NOMO-1 treated with DMSO at 0.1 percent for 48 hours (cell line): ENCODE measurements at regions not wholly inside any gene's neighbourhood (a gene's known extent, or its start where the extent isn't known, plus 50 kb on each side); places are given as distances from the start of the nearest gene placed in this dataset.
"Not testable (repeated sequence)": the region's sequence is repeated elsewhere in the genome, so short reads cannot be mapped to it uniquely, and the experiment has no call there.

Experiments used
- DNase-seq: peaks from one replicate; lab custom pipeline; 2025; ENCODE audit not compliant: unreplicated experiment; lab: John Stamatoyannopoulos, UW

- DNase-seq = no peak
These were observed 697.1 kb upstream of the FAT3 start for GRCh38 chr11:91527380-91528030.

GRCh38 chr11:91513734-91514133, 710.9 kb upstream of the FAT3 start:
- no peak for DNase-seq

DNA sequence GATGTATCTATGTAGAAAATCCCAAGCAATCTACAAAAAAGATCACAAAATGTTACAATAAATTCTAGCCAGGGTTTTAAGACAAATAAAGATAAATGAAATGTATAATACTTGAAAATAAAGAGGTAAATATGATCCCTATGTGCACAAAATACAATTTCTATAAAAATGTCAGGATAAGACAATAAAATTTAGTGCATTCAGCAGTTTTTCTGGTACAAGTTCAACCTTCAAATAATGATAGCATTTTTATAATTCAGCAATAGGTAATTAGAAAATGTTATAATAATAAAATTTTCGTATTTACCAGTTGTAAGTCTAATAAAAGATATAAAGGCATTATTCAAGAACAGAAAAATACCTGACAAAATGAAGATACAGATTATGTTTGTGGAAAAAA, 726.8 kb upstream of the FAT3 start:
- no peak for DNase-seq

DNA sequence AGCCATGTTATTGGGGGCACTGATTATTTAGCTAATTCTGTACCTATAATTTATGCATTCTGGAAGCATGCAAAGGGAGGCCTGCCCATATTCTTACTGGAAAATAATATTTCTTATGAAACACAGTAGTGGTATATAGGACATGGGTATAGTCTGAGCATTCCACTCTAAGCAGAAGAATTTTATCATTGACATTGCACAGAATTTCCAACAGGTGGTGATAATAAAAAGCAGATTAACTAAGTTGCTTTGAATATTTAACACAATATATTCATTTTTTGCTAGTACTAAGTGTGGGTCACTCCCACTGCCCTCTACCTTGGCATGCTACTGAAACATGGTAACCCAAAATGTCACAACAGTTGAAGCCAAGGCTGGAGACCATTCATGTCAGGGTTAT, 728.8 kb upstream of the FAT3 start:
- no peak for DNase-seq

- no peak for DNase-seq
These were observed 734.6 kb upstream of the FAT3 start for GRCh38 chr11:91489989-91490388.

DNA sequence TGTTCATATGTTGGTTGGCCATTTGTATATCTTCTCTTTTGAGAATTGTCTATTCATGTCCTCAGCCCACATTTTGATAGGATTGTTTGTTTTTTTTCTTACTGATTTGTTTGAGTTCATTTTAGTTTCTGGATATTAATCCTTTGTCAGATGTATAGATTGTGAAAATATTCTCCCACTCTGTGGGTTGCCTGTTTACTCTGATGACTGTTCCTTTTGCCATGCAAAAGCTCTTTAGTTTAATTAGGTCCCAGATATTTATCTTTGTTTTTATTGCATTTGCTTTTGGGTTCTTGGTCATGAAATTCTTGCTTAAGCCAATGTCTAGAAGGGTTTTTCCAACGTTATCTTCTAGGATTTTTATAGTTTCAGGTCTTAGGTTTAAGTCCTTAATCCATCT, 740.7 kb upstream of the FAT3 start:
- DNase-seq = not testable (repeated sequence)

DNA sequence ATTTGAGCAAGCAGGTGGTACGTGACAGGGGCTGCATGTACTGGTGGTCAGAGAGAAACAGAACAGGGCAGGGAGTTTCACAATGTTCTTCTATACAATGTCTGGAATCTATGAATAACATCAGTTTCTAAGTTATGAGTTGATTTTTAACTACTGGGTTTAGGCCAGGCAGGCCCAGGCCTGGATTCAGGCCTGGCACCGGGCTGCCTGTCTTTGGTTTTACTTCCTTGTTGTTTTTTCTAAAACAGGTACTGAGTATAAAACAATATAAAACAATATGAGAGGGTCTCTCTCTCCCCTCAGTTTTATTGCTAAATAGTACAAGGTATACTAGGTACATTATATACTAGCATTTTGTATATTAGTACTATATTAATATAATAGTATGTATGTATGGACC, 742.7 kb upstream of the FAT3 start:
- not testable (repeated sequence) for DNase-seq

- DNase-seq = no peak
These were observed 754.0 kb upstream of the FAT3 start for GRCh38 chr11:91470656-91471055.

- DNase-seq = no peak
These were observed 764.8 kb upstream of the FAT3 start for GRCh38 chr11:91459840-91460239.

DNA sequence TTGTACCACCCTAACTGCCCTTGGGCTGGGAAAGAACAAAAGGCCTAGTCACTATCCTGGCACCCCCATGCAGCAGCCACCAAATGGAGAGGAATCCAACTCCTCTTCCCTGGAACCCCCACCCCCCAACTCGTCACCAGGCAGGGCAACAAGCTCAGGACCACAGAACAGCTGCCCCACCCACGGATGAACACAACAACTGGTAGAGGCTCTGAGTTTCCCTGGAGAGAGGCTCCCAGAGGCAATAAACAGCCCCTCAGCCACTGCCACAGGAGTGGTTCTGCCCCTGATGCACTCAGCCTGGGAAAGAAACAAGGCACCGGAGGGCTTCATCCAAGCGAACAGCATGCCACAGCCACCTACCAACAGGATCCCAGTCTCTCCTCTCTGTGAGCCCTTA, 778.4 kb upstream of the FAT3 start:
- no peak for DNase-seq

DNA sequence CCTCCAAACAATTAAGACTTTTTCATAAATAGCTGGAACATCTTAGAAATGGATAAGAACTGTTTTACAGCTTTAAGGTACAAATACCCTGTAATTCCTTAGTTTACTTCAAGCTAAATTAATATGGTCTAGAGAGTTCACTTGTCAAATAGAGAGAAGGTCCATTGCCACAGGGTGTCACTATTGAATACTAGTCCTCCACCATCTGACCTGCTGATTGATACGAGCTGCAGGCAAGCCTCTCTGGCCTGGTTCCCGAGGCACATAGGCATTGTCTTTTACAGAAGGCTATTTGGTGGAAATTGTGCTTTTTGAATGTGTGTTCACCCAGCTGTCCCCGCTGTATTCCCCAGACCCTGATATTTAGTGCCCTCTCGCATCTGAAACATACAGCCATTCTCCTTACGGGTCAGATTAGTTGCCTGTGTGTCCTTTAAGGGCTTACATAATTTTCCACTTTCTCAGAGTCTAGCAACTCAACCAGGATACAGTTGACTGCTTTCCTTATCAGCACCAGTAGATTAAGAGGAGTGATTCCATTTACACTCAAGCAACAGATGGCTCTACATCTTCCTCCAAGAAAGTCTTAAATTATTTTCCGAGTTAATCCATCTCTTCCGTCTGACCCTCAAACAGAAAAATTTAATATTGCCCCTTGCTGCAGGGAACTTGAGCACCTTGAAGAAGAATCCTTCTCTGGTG, 788.8 kb upstream of the FAT3 start:
- no peak for DNase-seq

DNA sequence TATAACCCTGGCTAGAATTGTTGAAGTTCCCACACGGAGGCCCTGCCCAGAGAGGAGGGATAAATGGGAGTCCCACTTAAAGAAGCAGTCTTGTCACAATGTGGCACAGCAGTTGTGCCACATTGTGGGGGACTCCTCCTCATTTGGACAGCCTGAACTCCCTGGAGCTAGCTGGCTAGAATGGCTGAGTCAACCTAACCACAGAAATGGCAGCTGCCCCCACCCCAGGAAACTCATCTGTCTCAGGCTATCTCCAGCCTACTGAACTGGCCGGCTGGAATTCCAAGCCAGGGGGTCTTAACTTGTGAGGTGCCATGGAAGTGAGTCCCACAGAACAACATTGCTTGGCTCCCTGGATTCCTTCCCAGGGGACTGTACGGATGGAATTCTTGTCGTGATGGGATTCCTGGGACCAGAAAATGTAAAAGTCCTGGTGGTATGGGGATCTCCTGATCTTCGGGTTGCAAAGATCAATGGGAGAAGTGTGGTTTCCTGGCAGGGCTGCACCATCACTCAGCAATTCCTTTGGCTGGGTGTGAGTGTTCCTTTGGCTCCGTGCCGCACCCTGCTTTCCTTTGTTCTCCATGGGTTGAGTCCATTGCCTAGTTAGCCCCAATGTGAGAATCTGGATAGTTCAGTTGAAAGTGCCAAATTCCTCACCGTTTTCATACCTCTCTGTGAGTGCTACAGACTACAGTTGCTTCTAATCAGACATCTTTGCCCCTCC, 791.2 kb upstream of the FAT3 start:
- DNase-seq = no peak

GRCh38 chr11:91421641-91422040, 803.0 kb upstream of the FAT3 start:
- no peak for DNase-seq

DNA sequence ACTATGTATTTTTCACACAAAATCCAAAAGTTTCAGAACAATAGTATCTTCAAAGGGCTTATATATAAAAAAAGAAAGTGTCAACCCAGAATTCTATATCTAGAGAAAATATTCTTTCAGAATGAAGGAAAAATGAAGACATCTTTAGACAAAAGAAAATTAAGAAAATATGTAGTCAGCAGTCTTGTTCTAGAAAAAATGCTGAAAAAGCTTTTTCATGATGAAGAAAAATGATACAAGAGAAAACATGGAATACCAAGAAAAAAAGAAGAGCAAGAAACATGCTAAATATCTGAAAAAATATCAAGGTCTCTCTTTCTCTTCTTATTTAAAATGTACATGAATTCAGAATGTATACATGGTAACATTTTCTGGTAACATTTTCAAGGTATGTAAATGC, 816.8 kb upstream of the FAT3 start:
- DNase-seq = no peak

- DNase-seq = no peak
These were observed 818.6 kb upstream of the FAT3 start for GRCh38 chr11:91406009-91406408.

DNA sequence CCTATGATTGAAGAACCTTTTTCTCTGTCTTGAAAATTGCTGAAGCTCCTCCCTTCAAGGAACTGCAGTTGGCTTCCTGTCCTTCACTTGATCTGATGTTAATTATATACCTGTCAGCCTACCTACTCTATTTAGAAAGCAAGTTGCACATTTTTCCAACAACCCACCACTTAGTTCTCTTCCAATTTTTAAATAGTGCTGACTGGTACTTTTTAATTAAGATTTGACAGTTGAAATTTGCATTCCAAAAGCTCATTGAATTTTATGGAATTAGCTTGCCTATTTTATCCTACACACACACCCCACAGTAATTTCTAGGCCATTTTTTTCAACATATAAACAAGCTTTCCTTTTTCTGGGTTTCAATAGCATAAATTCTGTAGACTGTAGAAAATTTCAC, 820.3 kb upstream of the FAT3 start:
- no peak for DNase-seq

DNA sequence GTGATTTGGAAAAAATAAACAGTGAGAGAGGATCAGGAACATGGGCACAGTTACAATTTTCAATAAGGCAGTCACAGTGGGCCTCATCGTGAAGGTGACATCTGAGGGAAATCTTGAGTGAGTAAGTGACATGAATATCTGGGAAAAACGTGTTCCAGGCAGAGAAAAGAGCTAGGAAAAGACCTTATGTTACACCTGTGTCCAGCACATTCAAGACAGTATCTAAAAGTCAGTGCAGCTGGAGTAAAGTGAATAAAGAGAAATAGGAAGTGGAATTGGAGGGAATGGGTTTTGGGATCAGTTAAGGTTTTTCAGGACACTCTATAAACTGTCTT, 827.5 kb upstream of the FAT3 start:
- DNase-seq = no peak

- DNase-seq = no peak
These were observed 828.1 kb upstream of the FAT3 start for GRCh38 chr11:91396236-91397133.

GRCh38 chr11:91394727-91395414, 829.7 kb upstream of the FAT3 start:
- no peak for DNase-seq

DNA sequence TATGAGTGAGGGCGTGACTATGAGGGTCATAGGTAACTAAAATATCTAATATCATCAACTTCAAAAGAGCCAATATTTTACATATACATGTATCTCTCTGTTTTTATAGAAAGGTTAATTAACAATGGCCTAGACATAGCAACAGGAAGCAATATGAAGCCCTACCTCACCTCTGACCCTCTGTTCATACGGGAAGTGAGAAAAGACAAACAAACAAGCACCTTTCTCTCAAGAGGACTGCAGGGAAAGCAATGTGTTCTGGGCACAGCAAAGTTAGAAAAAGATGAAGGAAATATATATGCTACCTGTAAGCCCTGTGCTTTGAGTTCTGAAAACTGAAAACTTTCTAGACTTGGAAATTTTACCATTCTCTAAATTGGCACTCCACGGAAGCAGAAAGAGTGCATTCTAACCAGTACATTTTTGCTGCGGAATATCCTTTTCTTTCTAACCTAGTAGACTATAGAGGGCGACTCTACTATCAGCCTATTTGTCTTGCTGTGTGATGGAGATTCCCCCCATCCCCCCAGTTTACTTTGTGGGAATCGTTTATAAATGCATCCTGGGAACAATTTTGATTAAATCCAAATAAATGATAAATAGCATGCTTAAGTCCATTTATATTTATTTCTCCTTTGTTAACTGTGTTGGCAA, 830.4 kb upstream of the FAT3 start:
- no peak for DNase-seq
